Naive B cell (primary cell): ENCODE measurements at regions not wholly inside any gene's neighbourhood (a gene's known extent, or its start where the extent isn't known, plus 50 kb on each side); places are given as distances from the start of the nearest gene placed in this dataset.

Experiments
- ATAC-seq, 2 donors: fragments of 150-1000 bp; cut with Tn5 transposase; 2 replicates each; pipeline ENCODE4 v1.10.0; 2021; ENCODE audit warnings: low read depth in 2 of 2, mild to moderate bottlenecking in 2 of 2, moderate library complexity in 2 of 2
- DNase-seq: peaks from one replicate; pipeline ENCODE4 v3.0.0; 2022
- H3K27ac Mint-ChIP-seq, 6 donors: one replicate each; pipeline ENCODE4 v1.8.0; 2020 to 2022; ENCODE audit warnings: mild to moderate bottlenecking in 6 of 6, mixed read lengths in 6 of 6, moderate library complexity in 5 of 6, inconsistent platforms in 2 of 6
- H3K27me3 Mint-ChIP-seq, 3 donors: one replicate each; pipeline ENCODE4 v1.8.0; 2021 to 2022; ENCODE audit warnings: mixed read lengths in 3 of 3, mild to moderate bottlenecking in 1 of 3
- H3K36me3 Mint-ChIP-seq, 2 donors: one replicate each; pipeline ENCODE4 v1.8.0; 2020 to 2022; ENCODE audit warnings: mixed read lengths in 2 of 2, inconsistent platforms in 1 of 2, mild to moderate bottlenecking in 1 of 2
- H3K4me1 Mint-ChIP-seq, 3 donors: one replicate each; pipeline ENCODE4 v1.8.0; 2020 to 2022; ENCODE audit warnings: mixed read lengths in 3 of 3, inconsistent platforms in 1 of 3, mild to moderate bottlenecking in 1 of 3, moderate library complexity in 1 of 3
- H3K4me3 Mint-ChIP-seq, 8 donors: one replicate each; pipeline ENCODE4 v1.8.0; 2020 to 2022; ENCODE audit warnings: mild to moderate bottlenecking in 8 of 8, mixed read lengths in 8 of 8, moderate library complexity in 8 of 8, inconsistent platforms in 2 of 8
- H3K9me3 Mint-ChIP-seq, 7 donors: one replicate each; pipeline ENCODE4 v1.8.0; 2020 to 2022; ENCODE audit warnings: mixed read lengths in 7 of 7, mild to moderate bottlenecking in 5 of 7, inconsistent platforms in 2 of 7, moderate library complexity in 1 of 7

GRCh38 chr14:35992816-35993683 lies 166.9 kb downstream of the BRMS1L start:
- Mint-ChIP-seq H3K4me3 (no peak overlapping the region), H3K36me3 (no peaks in the 10 kb centered on the region), H3K27ac (peak overlapping the region in 1 of 6 donors; percentile 63), H3K4me1 (no peaks in the 10 kb centered on the region), H3K9me3 (no peaks in the 10 kb centered on the region), H3K27me3 (peaks cover 0 to 14% (median 4%) of the 10 kb centered on the region in 3 donors)
- ATAC-seq, result no peak
- DNase-seq, result no peak

GRCh38 chr14:35991356-35991755 lies 165.2 kb downstream of the BRMS1L start:
- peaks cover 0 to 8% (median 4%) of the 10 kb centered on the region in 3 donors for H3K27me3 Mint-ChIP-seq
- ATAC-seq (no peak), DNase-seq (no peak)
- H3K9me3 Mint-ChIP-seq, result no peaks in the 10 kb centered on the region
- no peak overlapping the region for H3K4me3 Mint-ChIP-seq
- H3K36me3 Mint-ChIP-seq, result no peaks in the 10 kb centered on the region
- H3K4me1 Mint-ChIP-seq, result no peaks in the 10 kb centered on the region
- H3K27ac Mint-ChIP-seq, result no peak overlapping the region

GRCh38 chr14:35989736-35990135 lies 163.6 kb downstream of the BRMS1L start:
- no peak for ATAC-seq
- Mint-ChIP-seq H3K27me3 (peaks cover 0 to 8% (median 4%) of the 10 kb centered on the region in 3 donors), H3K9me3 (no peaks in the 10 kb centered on the region), H3K27ac (no peak overlapping the region), H3K36me3 (no peaks in the 10 kb centered on the region), H3K4me1 (no peaks in the 10 kb centered on the region), H3K4me3 (no peak overlapping the region)
- DNase-seq, result no peak

GRCh38 chr14:35988972-35989690 lies 163.0 kb downstream of the BRMS1L start:
- no peaks in the 10 kb centered on the region for H3K36me3 Mint-ChIP-seq
- H3K9me3 Mint-ChIP-seq, result no peaks in the 10 kb centered on the region
- no peaks in the 10 kb centered on the region for H3K4me1 Mint-ChIP-seq
- H3K4me3 Mint-ChIP-seq, result no peak overlapping the region
- peaks cover 0 to 8% (median 4%) of the 10 kb centered on the region in 3 donors for H3K27me3 Mint-ChIP-seq
- H3K27ac Mint-ChIP-seq, result no peak overlapping the region
- no peak for ATAC-seq
- DNase-seq, result no peak

GRCh38 chr14:35988550-35988949 lies 162.4 kb downstream of the BRMS1L start:
- H3K36me3 Mint-ChIP-seq, result no peaks in the 10 kb centered on the region

GRCh38 chr14:35987731-35988130 lies 161.6 kb downstream of the BRMS1L start:
- DNase-seq, result no peak
- Mint-ChIP-seq H3K27ac (peak overlapping the region in 1 of 6 donors; percentile 66), H3K27me3 (peaks cover 0 to 4% (median 4%) of the 10 kb centered on the region in 3 donors), H3K36me3 (no peaks in the 10 kb centered on the region), H3K4me1 (no peaks in the 10 kb centered on the region), H3K4me3 (no peak overlapping the region), H3K9me3 (no peaks in the 10 kb centered on the region)
- ATAC-seq, result no peak

More at GRCh38 chr14:35988550-35988949, 162.4 kb downstream of the BRMS1L start:
- ATAC-seq (no peak), DNase-seq (no peak)
- Mint-ChIP-seq H3K9me3 (no peaks in the 10 kb centered on the region), H3K27ac (no peak overlapping the region), H3K4me1 (no peaks in the 10 kb centered on the region), H3K4me3 (no peak overlapping the region), H3K27me3 (peaks cover 0 to 8% (median 4%) of the 10 kb centered on the region in 3 donors)

- DNase-seq (no peak), ATAC-seq (no peak)
- no peak overlapping the region for H3K27ac Mint-ChIP-seq
- peaks cover 0 to 4% (median 4%) of the 10 kb centered on the region in 3 donors for H3K27me3 Mint-ChIP-seq
- H3K36me3 Mint-ChIP-seq, result no peaks in the 10 kb centered on the region
- no peaks in the 10 kb centered on the region for H3K4me1 Mint-ChIP-seq
- no peaks in the 10 kb centered on the region for H3K9me3 Mint-ChIP-seq
- H3K4me3 Mint-ChIP-seq, result no peak overlapping the region
Observed at GRCh38 chr14:35986219-35986573, 160.1 kb downstream of the BRMS1L start.

- H3K9me3 Mint-ChIP-seq, result peaks cover 0 to 1% (median 0%) of the 10 kb centered on the region in 7 donors
- ATAC-seq, result no peak
- no peak overlapping the region for H3K27ac Mint-ChIP-seq
- H3K4me1 Mint-ChIP-seq, result no peaks in the 10 kb centered on the region
- no peak overlapping the region for H3K4me3 Mint-ChIP-seq
- peaks cover 0 to 4% (median 1%) of the 10 kb centered on the region in 3 donors for H3K27me3 Mint-ChIP-seq
- no peak for DNase-seq
- H3K36me3 Mint-ChIP-seq, result no peaks in the 10 kb centered on the region
Observed at GRCh38 chr14:35985474-35986218, 159.5 kb downstream of the BRMS1L start.

- H3K36me3 Mint-ChIP-seq, result no peaks in the 10 kb centered on the region
- DNase-seq (no peak), ATAC-seq (no peak)
- no peaks in the 10 kb centered on the region for H3K4me1 Mint-ChIP-seq
- H3K4me3 Mint-ChIP-seq, result no peak overlapping the region
- H3K27me3 Mint-ChIP-seq, result no peaks in the 10 kb centered on the region
- peak overlapping the region in 1 of 6 donors; percentile 2 for H3K27ac Mint-ChIP-seq
- peaks cover 0 to 9% (median 0%) of the 10 kb centered on the region in 7 donors for H3K9me3 Mint-ChIP-seq
Observed at GRCh38 chr14:35979531-35979930, 153.4 kb downstream of the BRMS1L start.

- Mint-ChIP-seq H3K4me3 (no peak overlapping the region), H3K4me1 (no peaks in the 10 kb centered on the region), H3K9me3 (peaks cover 0 to 9% (median 0%) of the 10 kb centered on the region in 7 donors), H3K27me3 (no peaks in the 10 kb centered on the region), H3K36me3 (no peaks in the 10 kb centered on the region), H3K27ac (no peak overlapping the region)
- no peak for ATAC-seq
- no peak for DNase-seq
Observed at GRCh38 chr14:35978561-35978960, 152.4 kb downstream of the BRMS1L start.

- Mint-ChIP-seq H3K27me3 (no peaks in the 10 kb centered on the region), H3K9me3 (peaks cover 0 to 9% (median 0%) of the 10 kb centered on the region in 7 donors), H3K4me1 (no peaks in the 10 kb centered on the region), H3K27ac (no peak overlapping the region), H3K36me3 (no peaks in the 10 kb centered on the region), H3K4me3 (no peak overlapping the region)
- ATAC-seq (no peak), DNase-seq (no peak)
Observed at GRCh38 chr14:35975814-35976213, 149.7 kb downstream of the BRMS1L start.

- H3K27ac Mint-ChIP-seq, result no peak overlapping the region
- ATAC-seq (no peak), DNase-seq (no peak)
- H3K27me3 Mint-ChIP-seq, result peaks cover 0 to 5% (median 0%) of the 10 kb centered on the region in 3 donors
- H3K36me3 Mint-ChIP-seq, result no peaks in the 10 kb centered on the region
- peaks cover 0 to 9% (median 0%) of the 10 kb centered on the region in 7 donors for H3K9me3 Mint-ChIP-seq
- no peaks in the 10 kb centered on the region for H3K4me1 Mint-ChIP-seq
- H3K4me3 Mint-ChIP-seq, result no peak overlapping the region
Observed at GRCh38 chr14:35973770-35974169, 147.6 kb downstream of the BRMS1L start.

DNA sequence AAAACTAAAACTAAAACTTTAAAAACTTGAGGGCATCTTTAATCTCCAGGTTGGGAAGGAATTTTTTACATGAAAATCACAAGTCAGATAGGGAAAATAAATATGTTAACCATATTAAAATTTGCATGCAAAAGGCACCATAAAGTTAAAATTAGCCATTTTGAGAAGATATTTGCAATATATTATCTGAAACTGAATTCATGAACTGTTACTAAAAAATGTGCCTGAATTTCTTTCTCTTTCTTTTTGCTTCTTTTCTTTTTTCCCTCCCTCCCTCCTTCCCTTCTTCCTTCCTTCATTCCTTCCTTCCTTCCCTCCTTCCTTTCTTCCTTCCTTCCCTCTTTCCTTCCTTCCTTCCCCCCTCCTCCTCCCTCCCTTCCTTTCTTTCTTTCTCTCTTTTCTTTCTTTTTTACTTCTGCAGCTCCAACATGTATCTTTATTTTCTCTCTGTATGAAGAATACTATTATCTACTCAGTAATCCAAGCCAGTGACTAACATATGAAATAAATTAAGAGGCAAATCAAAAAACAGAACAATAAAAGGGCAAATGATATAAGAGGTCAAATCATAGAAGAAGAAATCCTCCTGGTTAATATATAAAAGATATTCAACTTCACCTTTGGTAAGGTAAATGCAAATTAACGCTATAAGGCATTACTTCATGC lies 146.0 kb downstream of the BRMS1L start:
- H3K36me3 Mint-ChIP-seq, result no peaks in the 10 kb centered on the region
- H3K27ac Mint-ChIP-seq, result no peak overlapping the region
- ATAC-seq, result no peak

More for the DNA sequence above, 146.0 kb downstream of the BRMS1L start:
- Mint-ChIP-seq H3K9me3 (peaks cover 0 to 14% (median 2%) of the 10 kb centered on the region in 7 donors), H3K27me3 (peaks cover 0 to 6% (median 0%) of the 10 kb centered on the region in 3 donors), H3K4me3 (no peak overlapping the region), H3K4me1 (no peaks in the 10 kb centered on the region)
- DNase-seq, result no peak
